ENCODE measurements at regions not wholly inside any gene's neighbourhood (a gene's known extent, or its start where the extent isn't known, plus 50 kb on each side); places are given as distances from the start of the nearest gene placed in this dataset.
"Not testable (repeated sequence)": the region's sequence is repeated elsewhere in the genome, so short reads cannot be mapped to it uniquely, and the experiment has no call there.

DNA sequence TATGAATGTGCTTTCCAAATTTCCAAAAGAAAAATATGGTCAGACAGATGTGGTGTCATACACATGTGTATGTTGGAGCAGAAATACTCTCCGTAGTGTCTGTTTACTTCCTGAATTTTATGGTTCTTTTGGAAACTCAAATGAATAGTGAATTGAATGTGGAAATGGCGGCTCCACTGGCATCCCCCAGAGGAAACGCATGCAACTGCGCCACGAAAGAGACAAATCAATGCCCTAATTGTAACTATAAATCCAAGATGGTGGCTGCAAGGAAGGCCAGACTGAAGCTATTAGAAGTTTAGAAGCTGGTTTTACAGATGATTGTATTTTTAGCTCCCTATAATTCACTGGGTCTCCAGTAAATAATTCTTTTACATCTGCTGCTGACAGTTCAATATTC, 246.7 kb downstream of the FGFR2 start:
- no peak for DNase-seq

DNA sequence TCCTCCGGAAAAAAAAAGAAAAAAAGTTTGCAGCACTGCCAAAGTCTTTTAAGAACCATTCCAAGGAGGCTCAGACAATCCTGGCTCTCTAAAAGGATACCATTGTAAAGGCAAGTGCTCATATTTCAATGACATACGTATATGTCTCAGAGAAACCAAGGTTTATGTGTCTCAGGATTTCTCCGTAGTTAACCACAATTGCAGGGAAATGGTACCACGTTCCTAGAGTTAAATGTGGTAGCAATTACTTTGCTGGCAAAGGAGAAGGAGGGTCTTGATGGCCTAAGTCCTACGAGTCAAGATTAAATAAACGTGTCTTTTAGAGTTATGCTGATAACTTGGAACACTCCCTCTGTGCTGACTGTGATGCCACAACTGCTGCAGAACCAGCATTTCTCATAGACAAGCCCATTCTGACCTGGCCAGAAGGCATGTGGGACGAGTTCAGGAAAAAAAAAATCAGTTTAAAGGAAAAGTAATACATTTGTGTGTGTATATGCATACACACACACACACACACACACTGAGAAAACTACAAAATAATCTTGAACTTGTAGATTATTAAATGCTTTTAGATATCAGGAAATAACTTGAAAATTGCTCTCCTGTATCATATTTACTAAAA, 245.9 kb downstream of the FGFR2 start:
- DNase-seq = no peak

GRCh38 chr10:121355161-121355560, 243.1 kb downstream of the FGFR2 start:
- DNase-seq = no peak

DNA sequence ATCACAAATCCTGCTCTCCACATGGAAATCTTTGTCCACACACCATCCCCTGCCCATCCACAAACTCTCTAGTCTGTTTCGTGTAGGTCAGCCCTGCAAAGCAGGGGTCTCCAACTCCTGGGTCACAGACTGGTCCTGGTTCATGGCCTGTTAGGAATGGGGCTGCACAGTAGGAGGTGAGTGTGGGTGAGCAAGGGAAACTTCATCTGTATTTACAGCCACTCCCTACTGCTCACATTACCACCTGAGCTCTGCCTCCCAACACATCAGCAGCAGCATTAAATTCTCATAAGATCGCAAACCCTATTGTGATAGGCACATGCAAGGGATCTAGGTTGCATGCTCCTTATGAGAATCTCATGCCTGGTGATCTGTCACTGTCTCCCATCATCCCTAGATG, 242.1 kb downstream of the FGFR2 start:
- DNase-seq = no peak

- no peak for DNase-seq
These were observed 240.8 kb downstream of the FGFR2 start for GRCh38 chr10:121357401-121357800.

- DNase-seq = no peak
These were observed 236.2 kb downstream of the FGFR2 start for GRCh38 chr10:121362026-121362425.

GRCh38 chr10:121365566-121365965, 232.7 kb downstream of the FGFR2 start:
- no peak for DNase-seq

- no peak for DNase-seq
These were observed 229.8 kb downstream of the FGFR2 start for GRCh38 chr10:121368347-121369025.

GRCh38 chr10:121369616-121370015, 228.6 kb downstream of the FGFR2 start:
- no peak for DNase-seq

- no peak for DNase-seq
These were observed 226.4 kb downstream of the FGFR2 start for GRCh38 chr10:121371836-121372235.

GRCh38 chr10:121373411-121373810, 224.8 kb downstream of the FGFR2 start:
- no peak for DNase-seq

DNA sequence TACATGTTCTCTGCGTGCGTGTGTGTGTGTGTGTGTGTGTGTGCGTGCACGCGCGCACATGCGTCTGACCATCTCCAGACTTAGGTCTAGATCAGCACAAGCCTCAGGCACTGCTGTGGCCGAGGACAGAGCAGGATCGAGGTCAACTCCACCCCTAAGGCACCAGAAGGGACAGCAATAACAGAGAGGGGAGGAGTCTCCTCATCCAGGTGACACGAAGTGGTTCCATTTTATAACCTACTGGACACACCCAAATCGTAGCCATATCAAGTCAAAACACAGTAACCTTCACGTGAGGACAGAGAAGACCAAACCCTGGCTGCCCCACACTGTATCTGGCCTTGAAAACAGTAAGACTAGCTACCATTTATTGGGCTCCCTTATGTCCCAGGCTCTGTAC, 224.1 kb downstream of the FGFR2 start:
- DNase-seq = no peak

DNA sequence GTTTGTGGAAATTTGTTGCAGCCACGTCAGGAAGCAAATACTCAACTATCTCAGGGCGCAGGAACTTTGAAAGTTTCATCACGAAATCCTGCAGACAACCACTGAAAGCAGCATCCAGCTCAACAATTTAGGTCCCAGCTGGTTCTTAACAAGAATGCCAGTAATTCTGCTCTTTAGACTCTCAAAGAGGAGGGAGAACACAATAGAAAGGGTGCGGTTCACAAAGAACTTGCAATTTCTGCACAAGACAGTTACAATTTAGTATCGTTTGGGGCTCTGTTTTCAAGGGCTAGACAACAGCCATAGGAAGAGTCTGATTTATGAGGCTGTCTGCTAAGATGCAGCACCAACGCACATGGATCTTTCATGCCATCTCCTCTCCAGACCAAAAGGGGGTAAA, 223.1 kb downstream of the FGFR2 start:
- no peak for DNase-seq

DNA sequence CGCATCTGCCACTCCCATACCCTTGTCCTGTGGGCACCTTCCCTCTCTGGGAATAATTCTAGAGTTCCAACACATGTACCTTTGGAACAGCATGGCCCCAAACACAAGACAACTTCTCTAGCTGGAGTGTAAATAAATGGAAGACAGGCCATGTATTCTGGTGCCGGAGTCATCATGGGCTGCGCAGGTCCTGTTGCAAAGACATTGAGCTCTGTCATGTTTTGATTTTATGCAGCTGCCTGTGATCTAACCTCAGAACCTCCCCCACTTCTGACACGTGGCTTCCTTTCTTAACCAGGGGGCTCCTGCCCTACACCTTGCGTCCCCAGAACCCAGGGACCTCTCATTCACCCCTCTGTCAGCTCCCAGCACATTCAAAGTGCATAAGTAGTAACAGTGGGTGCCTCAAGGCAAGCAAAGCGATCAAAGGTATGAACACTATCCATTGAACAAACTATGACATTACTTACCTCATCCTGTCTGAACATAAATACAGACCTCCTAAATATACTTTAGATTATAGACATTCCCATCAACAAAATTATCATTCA, 219.9 kb downstream of the FGFR2 start:
- no peak for DNase-seq

GRCh38 chr10:121379013-121379412, 219.2 kb downstream of the FGFR2 start:
- DNase-seq = no peak

DNA sequence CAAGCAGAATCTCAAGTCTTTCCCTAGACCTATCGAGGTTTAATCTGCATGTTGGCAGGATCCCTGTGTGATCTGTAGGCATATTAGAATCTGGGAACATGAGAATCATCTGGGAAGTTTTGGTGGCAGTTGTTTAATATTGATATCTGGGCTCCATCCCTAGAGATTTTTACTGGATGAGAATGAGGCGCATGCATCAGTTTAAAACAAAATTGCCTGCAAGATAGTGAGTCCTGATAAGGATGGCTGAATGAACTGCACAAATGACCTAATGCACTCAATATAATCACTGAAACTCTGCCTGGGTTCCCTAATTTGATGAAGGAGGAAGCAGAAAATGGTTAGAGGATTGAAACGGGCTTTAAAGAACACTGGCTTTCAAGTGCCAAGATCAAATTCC, 218.0 kb downstream of the FGFR2 start:
- DNase-seq = no peak

GRCh38 chr10:121382029-121382520, 216.2 kb downstream of the FGFR2 start:
- DNase-seq = not testable (repeated sequence)

GRCh38 chr10:121385136-121385535, 213.1 kb downstream of the FGFR2 start:
- no peak for DNase-seq

DNA sequence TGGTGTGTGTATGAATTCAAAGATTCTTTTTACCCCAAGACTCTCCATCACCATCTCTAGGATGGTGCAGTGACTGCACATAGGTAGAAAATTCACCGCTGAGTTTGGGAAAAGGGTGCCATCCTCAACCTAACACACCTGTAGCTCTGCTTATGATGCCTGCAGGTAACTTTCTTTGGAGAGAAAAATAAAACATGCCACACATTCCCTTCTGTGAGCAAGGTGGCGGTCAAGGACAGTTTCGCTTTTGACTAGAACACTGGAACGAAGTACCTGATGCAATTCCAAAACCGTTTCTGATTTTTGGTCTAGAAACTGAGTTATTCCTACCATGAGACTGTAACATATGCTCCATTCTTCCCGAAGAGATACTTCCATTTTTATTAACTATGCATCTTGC, 205.6 kb downstream of the FGFR2 start:
- DNase-seq = no peak

DNA sequence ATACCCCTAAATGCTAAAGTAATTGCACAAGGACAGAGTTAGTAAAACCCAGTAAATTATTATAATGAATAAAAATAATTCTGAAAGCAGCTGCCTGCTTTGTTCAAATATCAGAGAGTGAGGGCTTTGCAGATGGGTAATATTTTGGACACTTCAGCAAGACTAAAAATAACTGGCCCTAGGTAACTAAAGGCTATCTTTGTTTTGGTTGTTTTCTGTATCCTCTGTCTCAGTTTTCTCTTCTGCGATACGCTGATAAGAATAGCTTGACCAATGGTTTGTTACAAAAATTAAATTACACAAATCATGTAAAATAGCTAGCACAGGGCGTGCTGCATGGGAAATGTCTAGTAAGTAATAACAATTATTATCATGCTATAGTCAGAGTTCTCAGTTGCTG, 204.7 kb downstream of the FGFR2 start:
- DNase-seq = no peak

DNA sequence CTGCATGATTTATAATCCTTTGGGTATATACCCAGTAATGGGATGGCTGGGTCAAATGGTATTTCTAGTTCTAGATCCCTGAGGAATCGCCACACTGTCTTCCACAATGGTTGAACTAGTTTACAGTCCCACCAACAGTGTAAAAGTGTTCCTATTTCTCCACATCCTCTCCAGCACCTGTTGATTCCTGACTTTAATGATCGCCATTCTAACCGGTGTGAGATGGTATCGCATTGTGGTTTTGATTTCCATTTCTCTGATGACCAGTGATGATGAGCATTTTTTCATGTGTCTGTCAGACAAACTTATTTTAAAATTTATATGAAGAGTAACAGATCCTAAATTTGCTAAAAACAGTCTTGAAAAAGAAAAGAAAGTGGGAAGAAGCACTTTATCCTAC, 197.7 kb downstream of the FGFR2 start:
- not testable (repeated sequence) for DNase-seq

GRCh38 chr10:121403527-121403926, 194.7 kb downstream of the FGFR2 start:
- no peak for DNase-seq

DNA sequence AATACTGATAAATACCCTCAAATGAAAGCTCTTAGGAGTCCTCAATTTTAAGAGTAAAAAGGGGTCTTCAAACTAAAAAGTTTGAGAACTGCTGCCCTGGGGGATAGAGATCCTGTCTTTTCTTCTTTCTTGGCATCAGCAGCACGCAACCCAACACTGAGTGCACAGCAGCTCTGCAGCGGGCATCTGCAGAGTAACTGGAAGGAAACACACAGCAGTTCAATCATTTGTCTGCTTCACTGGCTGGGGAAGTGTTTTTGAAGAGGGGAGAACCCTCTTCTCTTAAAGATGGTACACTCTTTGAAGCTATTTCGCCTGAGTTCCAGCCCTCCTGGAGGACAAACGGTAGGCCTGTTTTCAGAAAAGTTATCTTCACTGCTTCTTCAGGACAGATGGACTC, 193.6 kb downstream of the FGFR2 start:
- DNase-seq = no peak

- peak in 1 of 2 experiments; percentile 13 for DNase-seq
These were observed 193.1 kb downstream of the FGFR2 start for GRCh38 chr10:121405096-121405495.

- no peak for DNase-seq
These were observed 192.7 kb downstream of the FGFR2 start for GRCh38 chr10:121405549-121405948.

All from NCI-H526 (cell line).